ENCODE measurements at regions not wholly inside any gene's neighbourhood (a gene's known extent, or its start where the extent isn't known, plus 50 kb on each side); places are given as distances from the start of the nearest gene placed in this dataset.
"Not testable (repeated sequence)": the region's sequence is repeated elsewhere in the genome, so short reads cannot be mapped to it uniquely, and the experiment has no call there.

DNA sequence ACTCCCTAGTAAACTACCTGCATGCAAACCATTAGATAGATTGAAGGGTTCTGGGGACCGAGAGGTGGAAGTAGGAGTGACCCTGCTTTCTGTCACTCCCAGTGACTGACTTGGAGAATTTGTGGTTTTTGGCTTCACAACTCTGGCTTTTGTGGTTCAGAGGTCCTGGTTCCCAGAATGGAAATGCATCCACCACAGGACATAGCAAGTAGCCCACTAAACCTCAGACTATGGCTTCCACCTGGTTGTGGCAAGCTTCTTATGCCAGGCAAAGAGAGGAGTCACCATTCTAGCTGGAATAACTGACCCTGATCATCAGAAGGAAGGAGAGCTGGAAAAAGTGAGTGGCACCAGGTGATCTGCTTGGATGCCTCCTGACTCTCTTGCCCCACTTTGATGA lies 162.4 kb upstream of the TMEM260 start:
- FAIRE-seq (no peak), DNase-seq (ENCODE audit: extremely low spot score, insufficient read length, low read depth) (no peak)

DNA sequence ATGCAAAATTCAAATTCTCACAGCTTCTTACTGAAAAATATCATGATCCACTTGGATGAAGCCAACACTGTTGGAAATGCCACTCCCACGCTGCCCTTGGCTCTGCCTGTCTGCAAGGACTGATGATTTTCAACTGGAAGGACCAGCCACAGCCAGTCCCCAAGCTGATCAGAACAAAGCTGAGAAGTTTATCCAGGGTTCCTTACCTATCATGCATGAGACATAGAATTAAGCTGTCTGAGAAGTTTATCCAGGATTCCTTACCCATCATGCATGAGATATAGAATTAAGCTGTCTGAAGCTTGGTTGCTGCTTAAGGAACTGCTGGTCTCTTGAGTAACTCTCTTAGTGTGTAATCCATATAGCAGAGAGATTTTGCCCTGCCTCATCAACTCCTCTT lies 159.8 kb upstream of the TMEM260 start:
- FAIRE-seq = no peak
- no peak for DNase-seq (ENCODE audit: extremely low spot score, insufficient read length, low read depth)

DNA sequence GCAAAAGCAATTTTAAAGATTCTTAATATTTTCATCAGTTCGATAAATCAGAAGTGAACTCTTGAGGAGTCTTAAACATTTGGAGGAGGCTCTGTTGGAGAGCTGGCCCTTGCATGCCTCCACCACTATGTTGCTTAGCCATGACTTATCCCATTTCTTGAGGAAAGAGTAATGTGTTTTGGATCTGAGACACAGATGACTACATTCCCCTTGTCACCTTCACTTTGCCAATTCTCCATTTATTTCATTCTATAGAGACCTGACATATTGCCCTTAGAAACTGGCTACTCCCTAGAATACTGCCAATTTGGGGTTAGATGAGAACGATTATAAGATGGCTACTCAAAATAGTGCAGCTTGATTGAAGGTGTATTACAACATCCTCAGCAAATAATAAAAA lies 157.4 kb upstream of the TMEM260 start:
- DNase-seq (ENCODE audit: extremely low spot score, insufficient read length, low read depth) (no peak), FAIRE-seq (no peak)

DNA sequence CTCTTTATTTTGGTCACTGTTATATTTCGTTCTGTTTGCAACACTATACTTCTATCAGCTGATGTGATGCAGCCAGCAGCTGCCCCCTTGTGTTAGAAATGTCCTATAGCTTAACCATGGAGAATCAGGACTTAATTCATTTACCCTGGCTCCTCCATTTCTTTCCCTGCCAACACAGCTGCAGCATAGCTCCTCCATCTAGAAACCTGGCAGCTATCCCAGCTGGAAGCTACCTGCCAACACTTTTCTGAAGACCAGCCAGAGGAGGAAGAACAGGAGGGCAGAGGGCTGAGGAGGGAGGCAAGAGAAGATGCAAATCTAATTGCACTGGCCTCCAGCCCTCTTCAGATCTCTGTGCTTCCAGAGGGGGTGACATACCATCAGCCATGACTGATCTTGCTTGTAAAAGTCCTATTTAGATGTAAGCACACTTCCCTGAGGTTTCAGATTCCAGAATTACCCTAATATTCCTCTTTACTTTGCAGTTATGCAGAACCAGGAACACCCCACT lies 156.8 kb upstream of the TMEM260 start:
- FAIRE-seq (no peak), DNase-seq (ENCODE audit: extremely low spot score, insufficient read length, low read depth) (no peak)

DNA sequence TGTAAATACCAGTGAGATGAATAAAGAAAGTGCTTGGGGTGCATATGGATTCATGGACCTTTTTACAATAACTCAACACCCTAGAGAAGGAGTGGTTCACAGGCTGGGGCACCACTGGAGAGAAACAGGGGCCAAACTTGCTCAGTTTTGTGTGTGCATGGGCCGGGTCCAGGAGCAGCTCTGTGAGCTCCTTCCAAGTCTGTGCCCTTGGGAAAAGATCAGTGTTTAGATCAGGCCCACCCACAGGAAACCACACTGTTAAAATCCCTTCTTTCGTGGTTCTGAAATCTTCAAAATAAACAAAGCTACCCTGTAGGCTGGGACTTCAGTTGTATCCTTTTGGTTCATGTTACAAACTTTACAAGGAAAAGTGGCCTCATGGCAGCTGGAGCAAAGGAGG lies 156.1 kb upstream of the TMEM260 start:
- no peak for DNase-seq (ENCODE audit: extremely low spot score, insufficient read length, low read depth)

DNA sequence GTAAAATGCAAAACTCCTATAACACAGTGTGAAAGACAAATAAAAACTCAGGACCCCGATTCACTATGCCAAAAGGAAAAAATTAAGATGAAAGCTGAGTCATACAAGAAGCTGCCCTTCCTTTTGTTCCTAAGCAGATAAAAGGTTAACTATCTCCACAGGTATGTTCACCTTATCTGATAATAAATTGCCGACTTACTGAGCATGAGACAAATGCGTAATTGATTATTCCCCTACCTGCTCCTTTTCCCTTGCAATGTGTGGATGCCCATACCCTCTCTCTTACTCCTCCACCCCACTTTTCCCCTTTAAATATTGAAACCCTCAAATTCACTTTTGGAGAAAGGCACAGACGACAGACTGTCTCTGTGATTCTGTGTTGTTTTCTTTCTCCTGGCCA lies 148.6 kb upstream of the TMEM260 start:
- DNase-seq (ENCODE audit: extremely low spot score, insufficient read length, low read depth) (no peak), FAIRE-seq (no peak)

More for the DNA sequence above, 156.1 kb upstream of the TMEM260 start:
- no peak for FAIRE-seq

DNA sequence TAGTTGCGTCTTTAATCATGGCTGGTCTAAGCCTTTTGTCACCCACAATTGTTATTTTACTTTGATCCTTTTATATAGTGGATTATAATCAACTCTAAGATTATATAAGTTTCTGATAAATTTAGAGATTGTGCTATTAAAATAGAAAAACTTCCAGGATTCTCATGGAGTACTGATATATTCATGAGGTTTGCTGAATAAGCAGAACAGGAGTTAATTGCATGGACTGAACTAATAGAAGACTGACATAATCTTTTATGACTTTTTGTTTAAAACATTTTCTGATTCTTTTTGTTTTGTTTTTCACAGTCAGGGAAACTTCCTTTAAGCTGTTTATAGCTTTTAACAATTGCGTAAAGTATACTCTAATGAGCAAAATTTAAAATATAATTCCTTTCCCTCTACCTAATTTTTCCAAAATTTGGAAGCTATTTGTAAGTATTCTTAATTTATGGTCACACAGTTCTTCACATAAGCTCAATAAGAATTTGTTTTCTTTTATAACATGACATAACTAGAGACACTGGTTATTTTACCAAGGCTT lies 129.9 kb upstream of the TMEM260 start:
- DNase-seq (ENCODE audit: extremely low spot score, insufficient read length, low read depth) = no peak
- FAIRE-seq = no peak

DNA sequence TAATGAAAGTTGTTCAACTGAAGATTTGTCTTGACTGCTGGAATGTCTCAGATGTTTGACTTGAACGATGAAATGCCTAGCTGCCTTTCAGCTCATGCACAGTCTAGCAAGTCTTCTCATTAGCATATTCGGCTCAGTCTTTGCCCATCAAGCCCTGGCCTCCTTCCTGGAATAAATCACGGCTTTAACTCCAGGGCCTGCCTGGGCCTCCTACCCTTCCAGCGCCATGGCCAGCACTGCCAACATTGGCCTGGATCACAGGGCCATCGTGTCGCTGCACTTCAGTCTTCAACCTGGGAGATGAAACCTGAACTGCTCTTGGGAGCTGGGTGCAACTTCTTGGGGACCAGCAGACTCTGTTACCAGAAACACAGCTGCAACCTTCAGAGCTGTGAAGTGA lies 126.7 kb upstream of the TMEM260 start:
- FAIRE-seq = no peak
- DNase-seq (ENCODE audit: extremely low spot score, insufficient read length, low read depth) = no peak

DNA sequence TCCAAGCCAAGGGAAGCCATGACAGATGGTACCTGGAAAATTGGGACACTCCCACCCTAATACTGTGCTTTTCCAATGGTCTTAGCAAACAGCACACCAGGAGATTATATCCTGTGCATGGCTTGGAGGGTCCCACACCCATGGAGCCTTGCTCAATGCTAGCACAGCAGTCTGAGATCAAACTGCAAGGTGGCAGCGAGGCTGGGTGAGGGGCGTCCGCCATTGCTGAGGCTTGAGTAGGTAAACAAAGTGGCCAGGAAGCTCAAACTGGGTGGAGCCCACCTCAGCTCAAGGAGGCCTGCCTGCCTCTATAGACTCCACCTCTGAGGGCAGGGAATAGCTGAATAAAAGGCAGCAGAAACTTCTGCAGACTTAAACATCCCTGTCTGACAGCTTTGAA lies 124.9 kb upstream of the TMEM260 start:
- DNase-seq (ENCODE audit: extremely low spot score, insufficient read length, low read depth); FAIRE-seq: not testable (repeated sequence)

DNA sequence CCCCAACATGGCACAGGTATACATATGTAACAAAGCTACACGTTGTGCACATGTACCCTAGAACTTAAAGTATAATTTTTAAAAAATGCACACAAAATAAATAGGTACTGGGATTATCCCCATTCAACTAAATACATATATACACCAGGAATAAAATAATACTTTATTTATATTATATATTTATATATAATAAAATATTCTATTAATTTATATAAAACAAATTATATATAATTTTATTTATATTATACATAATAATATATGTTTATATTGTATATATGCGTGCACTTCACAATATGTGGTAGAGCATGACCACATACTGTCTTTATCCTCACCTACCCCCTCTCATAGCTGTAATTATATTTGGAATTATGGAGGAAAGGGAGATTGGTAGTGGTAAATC lies 119.1 kb upstream of the TMEM260 start:
- DNase-seq (ENCODE audit: extremely low spot score, insufficient read length, low read depth) (no peak), FAIRE-seq (no peak)

DNA sequence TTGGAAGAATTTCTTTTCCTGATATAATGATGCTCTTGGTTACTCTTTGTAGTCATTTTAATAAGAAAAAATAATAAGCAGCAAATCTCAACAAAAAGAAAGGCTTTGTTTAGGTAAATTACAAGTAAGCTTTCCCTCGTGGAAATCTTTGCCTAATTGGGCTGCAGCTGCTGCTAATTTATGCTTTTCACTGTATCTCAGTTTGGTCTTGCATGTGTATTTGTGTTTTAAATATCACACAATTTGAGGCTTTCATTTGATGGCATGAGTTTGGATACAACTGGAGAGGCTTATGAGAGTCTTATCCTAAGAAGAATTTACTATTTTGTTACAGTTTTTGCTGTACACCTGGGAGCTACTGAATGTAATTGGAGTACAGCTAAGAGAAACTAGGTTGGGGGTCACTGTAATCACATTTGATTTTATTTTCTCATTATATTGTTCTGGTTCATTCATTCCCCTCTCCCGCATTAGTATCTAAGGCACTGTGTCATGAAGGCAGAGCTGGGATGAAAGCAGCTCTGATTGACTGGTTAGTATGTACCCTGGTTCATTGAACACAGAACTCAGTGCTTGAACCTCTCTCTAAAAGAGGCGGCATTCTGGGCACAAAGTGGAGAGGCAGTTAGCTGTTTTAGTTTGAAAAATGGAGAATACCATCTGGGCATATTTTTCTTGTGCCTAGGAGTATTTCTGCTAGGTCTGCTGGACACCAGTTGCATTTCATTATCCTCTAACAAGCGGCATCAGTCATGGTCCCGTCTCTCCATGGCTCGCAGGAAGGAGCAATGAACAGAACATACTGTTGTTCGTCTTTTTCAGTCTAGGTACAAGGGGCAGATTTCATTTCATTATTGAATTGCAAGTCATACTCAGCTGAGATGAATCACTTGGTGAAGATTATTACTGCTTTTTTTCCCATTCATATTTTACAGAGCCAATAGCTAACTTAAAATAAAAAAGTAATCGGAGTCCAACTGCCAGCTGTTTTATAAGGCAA lies 118.0 kb upstream of the TMEM260 start:
- DNase-seq (ENCODE audit: extremely low spot score, insufficient read length, low read depth) (no peak), FAIRE-seq (no peak)

DNA sequence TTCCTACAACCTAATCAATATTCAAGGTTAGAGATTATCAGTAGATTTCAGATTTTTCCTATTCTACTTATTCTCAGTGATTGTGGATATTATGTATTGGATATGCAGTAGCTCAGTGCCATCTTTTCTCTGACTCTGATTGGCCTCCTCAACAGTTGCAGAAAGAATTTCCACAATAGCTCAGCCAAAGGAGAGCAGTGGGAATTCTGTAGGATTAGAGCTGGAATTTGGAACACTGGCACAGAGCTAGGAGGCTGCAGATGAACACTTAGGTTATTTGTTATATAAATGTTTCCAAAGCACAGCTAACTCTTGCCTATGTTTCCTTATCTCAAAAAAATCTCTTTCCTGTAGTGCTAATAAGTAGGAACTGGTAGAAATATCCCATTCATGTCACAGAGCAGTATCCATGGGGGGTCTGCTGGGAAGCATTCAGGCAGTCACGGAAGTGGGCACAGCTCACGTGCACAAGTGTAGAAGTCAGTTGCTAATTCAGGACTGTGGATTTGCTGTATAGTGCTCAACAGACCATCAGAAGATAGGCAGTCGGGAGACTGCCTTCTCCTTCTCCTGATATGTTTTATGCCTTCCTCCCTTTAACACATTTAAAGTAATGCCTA lies 116.2 kb upstream of the TMEM260 start:
- no peak for FAIRE-seq
- DNase-seq (ENCODE audit: extremely low spot score, insufficient read length, low read depth) = no peak

DNA sequence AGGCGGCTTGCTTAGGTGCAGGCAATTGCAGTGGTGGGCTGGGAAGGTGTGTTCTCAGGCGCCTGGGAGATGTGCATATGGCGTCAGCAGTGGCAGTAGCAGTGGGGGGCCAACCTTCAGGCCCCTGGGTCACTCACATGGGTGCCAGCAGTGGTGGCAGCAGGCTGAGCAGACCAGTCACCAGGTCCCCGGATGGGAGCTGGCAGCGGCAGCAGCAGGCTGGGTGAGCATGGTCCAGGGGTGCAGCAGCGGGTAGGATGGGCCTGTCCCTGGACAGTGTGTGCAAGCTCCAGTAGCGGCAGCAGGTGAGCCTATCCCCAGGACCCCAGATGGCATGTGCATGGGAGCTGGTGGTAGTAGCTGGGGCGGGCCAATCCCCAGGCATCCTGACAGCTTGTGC lies 108.5 kb upstream of the TMEM260 start:
- FAIRE-seq = no peak
- DNase-seq (ENCODE audit: extremely low spot score, insufficient read length, low read depth) = no peak

DNA sequence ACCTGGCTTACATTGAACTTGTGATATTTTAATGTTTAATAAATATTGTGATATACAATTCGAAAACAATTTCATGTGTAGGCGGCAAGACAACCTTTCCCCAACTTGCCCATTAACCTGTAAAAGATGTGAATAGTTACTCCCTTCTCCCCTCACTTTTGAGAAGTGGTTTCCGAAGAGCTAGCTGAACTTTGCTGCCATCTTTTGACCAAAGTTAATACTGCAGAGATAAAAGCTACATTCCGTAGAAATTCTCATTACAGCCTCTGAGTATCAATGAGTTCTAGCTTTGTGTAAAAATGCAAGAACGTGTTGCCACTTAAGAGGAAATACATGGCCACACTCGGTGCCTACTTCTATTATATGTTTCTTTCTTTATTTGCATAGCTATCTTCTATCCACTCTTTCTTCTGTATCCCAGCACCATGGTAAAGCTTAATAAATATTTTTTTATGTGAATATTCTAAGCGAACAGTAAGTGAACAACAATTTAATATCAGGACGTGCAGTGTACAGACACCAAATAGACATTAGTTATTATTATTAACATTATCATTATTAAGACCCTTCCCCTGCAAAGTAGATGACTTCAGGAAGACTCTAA lies 105.1 kb upstream of the TMEM260 start:
- FAIRE-seq (peak; percentile 85), DNase-seq (ENCODE audit: extremely low spot score, insufficient read length, low read depth) (no peak)

DNA sequence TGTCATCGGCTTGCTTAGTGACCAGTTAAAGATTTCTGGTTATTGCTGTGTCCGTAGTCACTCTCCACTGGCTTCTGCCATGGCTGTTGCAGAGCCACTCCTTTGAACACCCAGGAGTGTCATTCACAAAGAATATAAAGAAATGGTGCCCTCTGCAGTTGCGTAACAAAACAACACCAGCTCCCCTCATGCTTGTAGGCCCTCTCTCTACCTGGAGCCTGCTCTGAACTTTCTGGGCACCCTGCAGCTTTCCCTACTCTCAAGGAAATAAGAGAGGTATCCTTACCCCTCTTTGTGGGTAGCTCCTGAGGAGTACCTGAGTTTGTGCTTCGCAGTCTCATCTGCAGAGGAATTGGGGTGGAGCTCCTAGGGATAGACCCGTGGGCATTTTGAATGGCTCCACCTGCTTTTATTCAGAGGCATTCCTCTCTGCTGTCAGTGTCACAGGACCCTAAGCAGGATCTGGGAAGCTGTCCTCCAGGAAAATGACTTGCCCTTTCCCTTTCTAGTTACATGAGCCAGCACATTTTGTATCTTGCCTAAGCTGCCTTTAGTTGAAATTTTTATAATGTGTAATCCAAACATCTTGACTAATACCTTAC lies 97.2 kb upstream of the TMEM260 start:
- DNase-seq (ENCODE audit: extremely low spot score, insufficient read length, low read depth) (no peak), FAIRE-seq (no peak)

DNA sequence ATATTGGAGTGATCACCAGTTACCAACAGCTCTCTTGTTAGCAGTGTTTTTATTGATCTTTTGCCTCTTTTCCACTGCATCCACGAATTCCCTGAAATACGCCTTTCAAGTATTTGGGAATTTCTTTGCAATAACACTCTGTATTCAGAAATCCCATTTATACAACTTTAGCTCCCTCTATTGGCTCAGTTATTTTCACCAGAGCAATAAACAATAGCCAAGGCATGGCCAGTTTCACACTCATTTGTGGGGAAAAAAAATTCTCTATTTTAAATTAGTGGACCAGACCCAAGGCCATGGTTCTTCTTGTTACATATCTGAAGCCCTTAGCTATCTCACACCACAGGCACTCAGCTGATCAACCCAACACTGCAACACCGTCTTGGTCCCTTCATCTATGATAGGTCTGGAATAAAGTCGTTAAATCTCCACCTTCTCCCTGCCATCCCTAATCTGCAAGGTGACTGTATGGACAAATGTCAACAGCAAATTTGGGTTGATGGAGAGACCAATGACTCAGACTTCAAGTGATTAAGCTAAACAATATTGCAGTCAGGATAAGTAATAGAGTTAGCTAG lies 92.4 kb upstream of the TMEM260 start:
- DNase-seq (ENCODE audit: extremely low spot score, insufficient read length, low read depth) = no peak
- FAIRE-seq = no peak

DNA sequence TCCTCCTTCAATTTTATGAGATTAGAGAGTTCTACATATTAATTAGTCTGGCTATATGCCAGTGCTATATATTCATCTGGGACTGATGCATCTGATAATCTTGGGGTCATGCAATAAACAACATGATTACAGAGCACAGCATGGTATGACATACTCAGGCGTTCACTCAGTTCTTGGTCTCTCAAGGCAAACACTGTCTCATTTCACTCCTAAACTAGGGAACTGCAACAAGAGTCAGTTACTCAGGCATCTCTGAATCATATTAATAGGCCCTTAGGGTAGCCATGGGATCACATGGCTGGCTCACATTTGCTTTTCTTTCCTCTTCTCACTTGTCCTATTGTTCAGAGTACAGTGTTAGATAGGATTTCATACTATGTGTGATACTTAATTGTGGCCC lies 91.8 kb upstream of the TMEM260 start:
- FAIRE-seq (no peak), DNase-seq (ENCODE audit: extremely low spot score, insufficient read length, low read depth) (no peak)

DNA sequence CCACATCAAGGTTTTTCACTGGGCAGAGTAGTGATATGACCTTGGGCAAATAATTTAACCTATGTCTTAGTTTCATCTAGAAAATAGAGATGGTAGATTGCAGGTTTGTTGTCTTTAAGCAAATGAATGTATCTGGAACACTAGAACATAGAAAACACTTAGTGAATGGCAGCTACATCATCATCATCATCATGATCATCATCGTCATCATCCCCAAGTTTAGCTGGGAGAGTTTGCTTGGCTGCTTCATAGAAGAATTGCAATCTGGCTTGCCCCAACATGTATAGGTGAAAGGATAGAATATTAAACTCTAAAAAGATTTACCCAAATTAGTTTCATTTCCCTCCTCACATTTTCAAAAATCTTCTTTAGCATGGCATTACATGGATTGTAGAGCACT lies 91.3 kb upstream of the TMEM260 start:
- FAIRE-seq (no peak), DNase-seq (ENCODE audit: extremely low spot score, insufficient read length, low read depth) (no peak)

DNA sequence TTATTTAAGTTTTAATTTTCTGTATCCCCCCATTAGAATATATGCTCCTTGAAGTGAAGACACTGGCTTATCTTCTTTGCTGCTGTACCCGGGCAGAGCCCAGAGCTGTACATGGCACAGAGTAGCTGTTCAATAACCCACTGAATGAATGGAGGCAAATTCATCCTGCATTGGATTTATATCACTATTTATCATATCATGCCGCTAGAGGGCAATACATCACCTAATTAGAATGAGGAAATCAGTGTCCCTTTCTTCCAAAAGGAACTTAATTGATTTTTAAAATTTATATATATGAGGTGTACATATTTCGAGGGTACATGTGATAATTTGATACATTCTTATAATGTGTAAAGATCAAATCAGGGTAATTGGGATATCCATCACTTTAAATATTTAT lies 89.2 kb upstream of the TMEM260 start:
- FAIRE-seq (peak; percentile 50), DNase-seq (ENCODE audit: extremely low spot score, insufficient read length, low read depth) (no peak)
